Kidney epithelial cell (primary cell): ENCODE measurements at regions not wholly inside any gene's neighbourhood (a gene's known extent, or its start where the extent isn't known, plus 50 kb on each side); places are given as distances from the start of the nearest gene placed in this dataset.

Source experiments
- DNase-seq: peaks from one replicate; pipeline ENCODE4 v3.0.0-alpha.2; 2010; ENCODE audit warnings: low read depth
- H3K27me3 ChIP-seq: 2 replicates; pipeline ENCODE4 v1.6.0; 2011; ENCODE audit warnings: low read length; ENCODE audit not compliant: control insufficient read depth, insufficient read depth
- H3K36me3 ChIP-seq: 2 replicates; pipeline ENCODE4 v1.5.1; 2011; ENCODE audit warnings: low read length; ENCODE audit not compliant: control insufficient read depth, insufficient read depth
- H3K4me3 ChIP-seq: 2 replicates; pipeline ENCODE4 v1.5.1; 2011; ENCODE audit warnings: low read depth, mild to moderate bottlenecking, control low read depth, low read length
- CTCF ChIP-seq: IDR thresholded peaks from 2 replicates; pipeline ENCODE4 v1.5.1; 2011; ENCODE audit warnings: mild to moderate bottlenecking, moderate library complexity, low read length, control low read depth, inconsistent platforms; ENCODE audit not compliant: insufficient read depth, poor library complexity, severe bottlenecking

GRCh38 chr6:144723431-144723830 is 438.3 kb downstream of the UTRN start:
- no peak for TF ChIP-seq CTCF
- Histone ChIP-seq H3K27me3 (no peaks in the 10 kb centered on the region), H3K36me3 (no peaks in the 10 kb centered on the region), H3K4me3 (no peak overlapping the region)
- DNase-seq, result no peak

GRCh38 chr6:144724818-144725217 is 439.7 kb downstream of the UTRN start:
- Histone ChIP-seq H3K36me3 (no peaks in the 10 kb centered on the region), H3K27me3 (no peaks in the 10 kb centered on the region), H3K4me3 (no peak overlapping the region)
- TF ChIP-seq CTCF, result no peak
- DNase-seq, result no peak

- Histone ChIP-seq H3K4me3 (no peak overlapping the region), H3K27me3 (no peaks in the 10 kb centered on the region), H3K36me3 (no peaks in the 10 kb centered on the region)
- no peak for TF ChIP-seq CTCF
- peak; percentile 43 for DNase-seq
These were observed 440.8 kb downstream of the UTRN start for GRCh38 chr6:144725736-144726522.

GRCh38 chr6:144728804-144729203 is 443.7 kb downstream of the UTRN start:
- Histone ChIP-seq H3K27me3 (no peaks in the 10 kb centered on the region), H3K4me3 (no peak overlapping the region), H3K36me3 (no peaks in the 10 kb centered on the region)
- DNase-seq, result no peak
- TF ChIP-seq CTCF, result no peak

- no peak for DNase-seq
- H3K4me3 ChIP-seq, result no peak overlapping the region
- H3K27me3 ChIP-seq, result no peaks in the 10 kb centered on the region
- H3K36me3 ChIP-seq, result no peaks in the 10 kb centered on the region
- TF ChIP-seq CTCF, result no peak
These were observed 444.4 kb downstream of the UTRN start for GRCh38 chr6:144729502-144729901.
